ENCODE measurements at regions not wholly inside any gene's neighbourhood (a gene's known extent, or its start where the extent isn't known, plus 50 kb on each side); places are given as distances from the start of the nearest gene placed in this dataset.

DNA sequence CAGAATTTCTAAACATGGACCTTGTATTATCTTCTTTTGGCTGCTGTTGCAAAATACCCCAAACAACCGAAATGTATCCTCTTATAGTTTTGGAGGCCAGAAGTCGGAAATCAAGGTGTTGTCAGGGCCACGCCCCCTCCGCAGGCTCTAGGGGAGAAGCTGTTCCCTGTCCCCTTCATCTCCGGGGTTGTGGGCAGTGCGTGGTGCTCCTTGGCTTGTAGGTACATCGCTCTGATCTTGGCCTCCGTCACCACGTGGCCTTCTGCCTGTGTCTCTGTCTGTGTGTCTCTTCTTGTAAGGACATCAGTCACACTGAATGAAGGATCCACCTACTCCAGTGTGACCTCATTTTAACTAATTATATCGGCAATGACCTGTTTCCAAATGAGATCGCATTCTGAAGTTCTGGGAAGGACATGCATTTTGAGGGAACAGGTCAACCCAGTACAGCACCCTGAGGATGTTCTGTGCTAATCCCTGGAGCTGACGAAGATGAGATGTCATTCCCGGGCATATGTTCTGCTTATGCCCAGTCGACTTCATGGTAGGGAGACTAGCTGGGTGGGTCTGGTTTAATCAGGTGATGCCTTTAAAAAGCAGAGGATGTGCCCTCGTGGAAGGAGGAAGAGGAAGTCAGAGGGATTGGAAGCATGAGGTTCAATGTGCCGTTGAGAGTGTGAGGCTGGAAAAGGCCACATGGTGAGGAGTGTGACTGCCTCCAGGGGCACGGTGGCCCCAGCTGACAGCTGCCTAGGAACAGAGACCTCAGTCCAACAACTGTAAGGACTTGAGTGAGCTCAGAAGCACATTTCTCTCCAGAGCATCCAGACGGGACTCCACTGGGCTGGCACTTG lies 531.1 kb downstream of the TBC1D22A start:
- DNase-seq (ENCODE audit: low read depth) = no peak
- no peak overlapping the region for H3K4me3 ChIP-seq (ENCODE audit: low read depth, low read length)
- TF ChIP-seq MYC (IDR thresholded peaks at IDR 0.05; ENCODE audit: low read depth, low read length) = no peak
- TF ChIP-seq, protein P1, sequence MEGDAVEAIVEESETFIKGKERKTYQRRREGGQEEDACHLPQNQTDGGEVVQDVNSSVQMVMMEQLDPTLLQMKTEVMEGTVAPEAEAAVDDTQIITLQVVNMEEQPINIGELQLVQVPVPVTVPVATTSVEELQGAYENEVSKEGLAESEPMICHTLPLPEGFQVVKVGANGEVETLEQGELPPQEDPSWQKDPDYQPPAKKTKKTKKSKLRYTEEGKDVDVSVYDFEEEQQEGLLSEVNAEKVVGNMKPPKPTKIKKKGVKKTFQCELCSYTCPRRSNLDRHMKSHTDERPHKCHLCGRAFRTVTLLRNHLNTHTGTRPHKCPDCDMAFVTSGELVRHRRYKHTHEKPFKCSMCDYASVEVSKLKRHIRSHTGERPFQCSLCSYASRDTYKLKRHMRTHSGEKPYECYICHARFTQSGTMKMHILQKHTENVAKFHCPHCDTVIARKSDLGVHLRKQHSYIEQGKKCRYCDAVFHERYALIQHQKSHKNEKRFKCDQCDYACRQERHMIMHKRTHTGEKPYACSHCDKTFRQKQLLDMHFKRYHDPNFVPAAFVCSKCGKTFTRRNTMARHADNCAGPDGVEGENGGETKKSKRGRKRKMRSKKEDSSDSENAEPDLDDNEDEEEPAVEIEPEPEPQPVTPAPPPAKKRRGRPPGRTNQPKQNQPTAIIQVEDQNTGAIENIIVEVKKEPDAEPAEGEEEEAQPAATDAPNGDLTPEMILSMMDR (IDR thresholded peaks at IDR 0.05; ENCODE audit: low read depth, low read length) = no peak
- no peak for TF ChIP-seq POLR2A (IDR thresholded peaks at IDR 0.05; ENCODE audit: extremely low read depth, insufficient read length)
- no peak for TF ChIP-seq MAX (IDR thresholded peaks at IDR 0.05; ENCODE audit: low read depth, low read length)

GRCh38 chr22:47292546-47293320 lies 530.3 kb downstream of the TBC1D22A start:
- no peak for TF ChIP-seq POLR2A (IDR thresholded peaks at IDR 0.05; ENCODE audit: extremely low read depth, insufficient read length)
- no peak for TF ChIP-seq MYC (IDR thresholded peaks at IDR 0.05; ENCODE audit: low read depth, low read length)
- no peak for TF ChIP-seq MAX (IDR thresholded peaks at IDR 0.05; ENCODE audit: low read depth, low read length)
- TF ChIP-seq, protein P1 (IDR thresholded peaks at IDR 0.05; ENCODE audit: low read depth, low read length) = no peak
- DNase-seq (ENCODE audit: low read depth) = no peak
- no peak overlapping the region for H3K4me3 ChIP-seq (ENCODE audit: low read depth, low read length)

GRCh38 chr22:47291565-47292495 lies 529.4 kb downstream of the TBC1D22A start:
- no peak overlapping the region for H3K4me3 ChIP-seq (ENCODE audit: low read depth, low read length)
- TF ChIP-seq MAX (IDR thresholded peaks at IDR 0.05; ENCODE audit: low read depth, low read length) = no peak
- TF ChIP-seq, protein P1 (IDR thresholded peaks at IDR 0.05; ENCODE audit: low read depth, low read length) = no peak
- no peak for TF ChIP-seq POLR2A (IDR thresholded peaks at IDR 0.05; ENCODE audit: extremely low read depth, insufficient read length)
- no peak for TF ChIP-seq MYC (IDR thresholded peaks at IDR 0.05; ENCODE audit: low read depth, low read length)
- DNase-seq (ENCODE audit: low read depth) = no peak

- DNase-seq (ENCODE audit: low read depth) = no peak
- H3K4me3 ChIP-seq (ENCODE audit: low read depth, low read length) = no peak overlapping the region
- TF ChIP-seq POLR2A (IDR thresholded peaks at IDR 0.05; ENCODE audit: extremely low read depth, insufficient read length) = no peak
- no peak for TF ChIP-seq MYC (IDR thresholded peaks at IDR 0.05; ENCODE audit: low read depth, low read length)
- TF ChIP-seq MAX (IDR thresholded peaks at IDR 0.05; ENCODE audit: low read depth, low read length) = no peak
- TF ChIP-seq, protein P1 (IDR thresholded peaks at IDR 0.05; ENCODE audit: low read depth, low read length) = no peak
Measured at GRCh38 chr22:47290706-47291430, 528.4 kb downstream of the TBC1D22A start.

All from NB4 (cell line).